Erythroblast (primary cell): ENCODE measurements at regions not wholly inside any gene's neighbourhood (a gene's known extent, or its start where the extent isn't known, plus 50 kb on each side); places are given as distances from the start of the nearest gene placed in this dataset.

ENCODE experiments used
- GATA1 ChIP-seq: IDR thresholded peaks from 2 replicates; pipeline ENCODE4 v1.6.1; 2011; ENCODE audit warnings: low read depth, mild to moderate bottlenecking, control low read depth, low read length, moderate library complexity
- POLR2A ChIP-seq: IDR thresholded peaks from 2 replicates; pipeline ENCODE4 v1.6.1; 2011; ENCODE audit warnings: mild to moderate bottlenecking, low read length

GRCh38 chr2:19478409-19478808, 120.0 kb upstream of the OSR1 start:
- no peak for TF ChIP-seq POLR2A
- no peak for TF ChIP-seq GATA1
